ENCODE measurements at regions not wholly inside any gene's neighbourhood (a gene's known extent, or its start where the extent isn't known, plus 50 kb on each side); places are given as distances from the start of the nearest gene placed in this dataset.
A peak's percentile ranks its signal among the peaks of the same experiment; 100 is the strongest.
"Not testable (repeated sequence)": the region's sequence is repeated elsewhere in the genome, so short reads cannot be mapped to it uniquely, and the experiment has no call there.

- peaks cover 0 to 12% (median 4%) of the 10 kb centered on the region in 9 donors for H3K9me3 Mint-ChIP-seq
- DNase-seq = no peak
- H3K4me3 Mint-ChIP-seq = no peak overlapping the region
- H3K27me3 Mint-ChIP-seq = no peaks in the 10 kb centered on the region
- peaks cover 0 to 1% (median 0%) of the 10 kb centered on the region in 4 donors for H3K4me1 Mint-ChIP-seq
- no peak overlapping the region for H3K27ac Mint-ChIP-seq
- no peak for ATAC-seq
- peaks cover 10 to 29% (median 18%) of the 10 kb centered on the region in 3 donors for H3K36me3 Mint-ChIP-seq
- POLR2A ChIA-PET = no interaction called here
Observed at GRCh38 chrX:102784550-102784949, 64.0 kb downstream of the GPRASP3 start.

GRCh38 chrX:102787283-102787682 is 66.7 kb downstream of the GPRASP3 start:
- POLR2A ChIA-PET = no interaction called here
- H3K4me1 Mint-ChIP-seq = no peaks in the 10 kb centered on the region
- H3K9me3 Mint-ChIP-seq = peaks cover 0 to 19% (median 5%) of the 10 kb centered on the region in 9 donors
- DNase-seq (no peak), ATAC-seq (no peak)
- no peak overlapping the region for H3K4me3 Mint-ChIP-seq
- no peak overlapping the region for H3K27ac Mint-ChIP-seq
- H3K27me3 Mint-ChIP-seq = no peaks in the 10 kb centered on the region
- peaks cover 10 to 24% (median 18%) of the 10 kb centered on the region in 3 donors for H3K36me3 Mint-ChIP-seq

GRCh38 chrX:102808336-102808735 is 87.8 kb downstream of the GPRASP3 start:
- H3K27ac Mint-ChIP-seq = no peak overlapping the region
- H3K36me3 Mint-ChIP-seq = peaks cover 3 to 13% (median 7%) of the 10 kb centered on the region in 3 donors
- POLR2A ChIA-PET = no interaction called here
- no peak overlapping the region for H3K4me3 Mint-ChIP-seq
- H3K4me1 Mint-ChIP-seq = no peaks in the 10 kb centered on the region
- no peak for DNase-seq
- H3K27me3 Mint-ChIP-seq = no peaks in the 10 kb centered on the region
- ATAC-seq = no peak
- H3K9me3 Mint-ChIP-seq = peaks cover 0 to 4% (median 0%) of the 10 kb centered on the region in 9 donors

DNA sequence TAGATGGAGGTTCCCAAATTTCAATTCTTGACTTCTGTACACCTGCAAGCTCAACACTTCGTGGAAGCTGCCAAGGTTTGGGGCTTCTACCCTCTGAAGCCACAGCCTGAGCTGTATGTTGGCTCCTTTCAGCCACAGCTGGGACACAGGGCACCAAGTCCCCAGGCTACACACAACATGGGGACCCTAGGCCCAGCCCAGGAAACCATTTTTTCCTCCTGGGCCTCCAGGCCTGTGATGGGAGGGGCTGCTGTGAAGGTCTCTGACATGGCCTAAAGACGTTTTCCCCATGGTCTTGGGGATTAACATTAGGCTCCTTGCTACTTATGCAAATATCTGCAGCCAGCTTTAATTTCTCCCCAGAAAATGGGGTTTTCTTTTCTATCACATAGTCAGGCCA is 97.7 kb downstream of the GPRASP3 start:
- H3K9me3 Mint-ChIP-seq = peaks cover 0 to 25% (median 7%) of the 10 kb centered on the region in 9 donors
- H3K27ac Mint-ChIP-seq, ATAC-seq, H3K4me1 Mint-ChIP-seq, H3K27me3 Mint-ChIP-seq, DNase-seq, H3K4me3 Mint-ChIP-seq, POLR2A ChIA-PET: not testable (repeated sequence)
- H3K36me3 Mint-ChIP-seq = peaks cover 21 to 37% (median 30%) of the 10 kb centered on the region in 3 donors

DNA sequence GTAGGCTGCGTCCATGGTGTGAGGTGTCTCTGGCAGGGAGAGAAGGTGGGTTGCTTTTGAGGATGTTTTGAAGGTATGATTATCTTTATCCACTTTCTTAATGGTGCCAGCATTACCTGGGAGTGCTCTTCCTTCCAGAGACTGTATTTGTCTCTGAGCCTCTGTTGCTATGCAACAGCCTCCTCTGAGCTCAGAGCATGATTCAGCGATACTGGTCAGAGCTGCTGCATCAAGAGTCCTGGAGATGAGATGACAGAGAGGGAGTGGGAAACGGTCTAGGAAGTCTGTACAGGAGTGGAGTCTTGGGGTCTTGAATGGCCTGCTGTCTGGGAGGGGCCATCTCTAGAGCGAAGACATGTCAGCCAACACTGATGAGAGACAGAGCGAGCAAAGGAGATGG is 104.4 kb upstream of the RAB40AL start:
- no peak overlapping the region for H3K4me3 Mint-ChIP-seq
- H3K36me3 Mint-ChIP-seq = peaks cover 0 to 15% (median 4%) of the 10 kb centered on the region in 3 donors
- no peaks in the 10 kb centered on the region for H3K9me3 Mint-ChIP-seq
- ATAC-seq (no peak), DNase-seq (no peak)
- no peaks in the 10 kb centered on the region for H3K4me1 Mint-ChIP-seq
- POLR2A ChIA-PET = no interaction called here
- no peaks in the 10 kb centered on the region for H3K27me3 Mint-ChIP-seq
- peak overlapping the region in 1 of 10 donors; percentile 59 for H3K27ac Mint-ChIP-seq

- H3K9me3 Mint-ChIP-seq = no peaks in the 10 kb centered on the region
- POLR2A ChIA-PET = no interaction called here
- no peak for DNase-seq
- H3K27me3 Mint-ChIP-seq = no peaks in the 10 kb centered on the region
- ATAC-seq = no peak
- no peak overlapping the region for H3K4me3 Mint-ChIP-seq
- H3K36me3 Mint-ChIP-seq = peaks cover 0 to 15% (median 4%) of the 10 kb centered on the region in 3 donors
- no peaks in the 10 kb centered on the region for H3K4me1 Mint-ChIP-seq
- H3K27ac Mint-ChIP-seq = no peak overlapping the region
Observed at GRCh38 chrX:102833136-102833535, 103.9 kb upstream of the RAB40AL start.

DNA sequence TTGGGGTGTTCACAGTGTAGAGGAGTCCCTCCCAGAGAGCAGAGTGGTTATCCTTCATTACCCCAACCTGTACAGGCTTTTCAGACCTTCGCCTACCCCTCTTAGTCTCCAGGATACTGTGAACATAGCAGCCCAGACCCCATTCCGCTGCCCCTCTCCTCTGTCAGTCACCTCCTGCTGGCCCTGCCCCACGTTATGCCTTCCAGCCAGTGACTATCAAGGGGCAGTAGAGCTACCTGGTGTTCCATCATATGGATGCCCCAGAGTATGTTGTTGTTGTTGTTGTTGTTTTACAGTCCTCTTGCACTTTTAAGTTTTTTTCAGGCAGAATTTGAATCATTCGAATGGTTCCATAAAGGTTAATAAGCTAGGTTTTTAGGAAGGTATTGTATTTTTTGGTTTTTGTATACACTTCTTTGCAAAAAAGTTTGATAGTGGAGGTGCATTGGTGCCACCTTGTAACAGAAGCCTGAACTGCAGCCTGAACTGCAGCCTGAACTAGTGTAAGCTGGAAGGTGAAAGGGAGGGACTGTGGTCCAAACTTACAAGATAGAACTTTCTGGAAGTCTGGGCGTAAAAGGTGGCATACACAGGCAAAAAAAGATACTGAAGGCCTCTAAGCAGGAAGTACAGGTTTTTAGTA is 101.4 kb upstream of the RAB40AL start:
- Mint-ChIP-seq H3K9me3 (no peaks in the 10 kb centered on the region), H3K4me3 (no peak overlapping the region), H3K36me3 (peaks cover 2 to 7% (median 4%) of the 10 kb centered on the region in 3 donors), H3K4me1 (no peaks in the 10 kb centered on the region), H3K27ac (no peak overlapping the region), H3K27me3 (no peaks in the 10 kb centered on the region)
- POLR2A ChIA-PET = no interaction called here
- peak in 5 of 10 donors; percentile 2 to 15 (median 8) for DNase-seq
- no peak for ATAC-seq

- H3K36me3 Mint-ChIP-seq = peaks cover 2 to 7% (median 4%) of the 10 kb centered on the region in 3 donors
Observed at GRCh38 chrX:102837847-102838246, 99.2 kb upstream of the RAB40AL start.

DNA sequence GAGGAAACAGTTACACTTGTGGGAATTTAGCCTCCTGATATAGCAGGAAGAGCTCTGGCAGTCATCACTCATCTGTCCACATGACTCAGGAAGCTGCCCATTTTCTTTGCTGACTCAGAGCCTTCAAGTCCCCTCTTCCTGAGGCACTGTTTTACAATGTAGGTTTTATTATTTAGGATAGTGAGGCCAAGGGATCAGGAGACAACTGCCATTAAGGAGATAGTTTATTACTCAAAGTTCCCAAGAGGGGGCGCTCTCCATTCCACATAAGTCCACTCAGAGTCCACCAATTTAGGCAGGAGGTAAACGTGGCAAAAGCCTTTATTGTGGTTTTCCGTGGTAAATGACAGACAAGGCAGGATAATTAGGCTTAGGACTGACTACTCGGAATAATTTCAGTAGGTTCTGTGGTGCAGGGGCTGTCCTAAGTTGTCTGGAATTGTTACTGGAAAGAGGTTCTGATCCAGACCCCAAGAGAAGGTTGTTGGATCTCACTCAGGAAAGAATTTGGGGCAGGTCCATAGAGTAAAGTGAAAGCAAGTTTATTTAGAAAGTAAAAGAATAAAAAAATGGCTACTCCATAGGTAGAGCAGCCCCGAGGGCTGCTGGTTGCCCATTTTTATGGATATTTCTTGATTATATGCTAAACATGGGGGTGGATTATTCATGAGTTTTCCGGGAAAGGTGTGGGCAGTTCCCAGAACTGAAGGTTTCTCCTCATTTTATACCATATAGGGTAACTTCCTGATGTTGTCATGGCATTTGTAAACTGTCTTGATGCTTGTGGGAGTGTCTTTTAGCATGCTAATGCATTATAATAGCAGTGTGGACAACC is 96.0 kb upstream of the RAB40AL start:
- Mint-ChIP-seq H3K9me3 (no peaks in the 10 kb centered on the region), H3K4me1 (no peaks in the 10 kb centered on the region), H3K4me3 (no peak overlapping the region), H3K27ac (no peak overlapping the region), H3K36me3 (peaks cover 0 to 5% (median 4%) of the 10 kb centered on the region in 3 donors), H3K27me3 (no peaks in the 10 kb centered on the region)
- DNase-seq = no peak
- ATAC-seq = no peak
- POLR2A ChIA-PET = no interaction called here

More at GRCh38 chrX:102837847-102838246, 99.2 kb upstream of the RAB40AL start:
- no peak overlapping the region for H3K27ac Mint-ChIP-seq
- H3K27me3 Mint-ChIP-seq = no peaks in the 10 kb centered on the region
- no peaks in the 10 kb centered on the region for H3K4me1 Mint-ChIP-seq
- POLR2A ChIA-PET = no interaction called here
- ATAC-seq (no peak), DNase-seq (no peak)
- no peak overlapping the region for H3K4me3 Mint-ChIP-seq
- H3K9me3 Mint-ChIP-seq = no peaks in the 10 kb centered on the region

DNA sequence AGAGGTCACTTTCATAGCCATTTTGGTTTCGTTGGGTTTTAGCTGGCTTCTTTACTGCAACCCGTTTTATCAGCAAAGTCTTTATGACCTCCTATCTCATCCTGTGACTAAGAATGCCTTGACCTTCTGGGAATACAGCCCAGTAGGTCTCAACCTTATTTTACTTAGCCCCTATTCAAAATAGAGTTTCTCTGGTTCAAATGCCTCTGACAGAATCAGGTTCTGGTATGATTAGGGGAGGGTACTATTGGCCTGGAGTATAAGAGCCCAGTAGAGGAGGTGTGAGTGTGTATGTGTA is 95.4 kb upstream of the RAB40AL start:
- Mint-ChIP-seq H3K4me1 (no peaks in the 10 kb centered on the region), H3K36me3 (peaks cover 0 to 5% (median 4%) of the 10 kb centered on the region in 3 donors), H3K9me3 (no peaks in the 10 kb centered on the region), H3K4me3 (no peak overlapping the region), H3K27me3 (no peaks in the 10 kb centered on the region), H3K27ac (no peak overlapping the region)
- ATAC-seq (no peak), DNase-seq (no peak)
- POLR2A ChIA-PET = no interaction called here

DNA sequence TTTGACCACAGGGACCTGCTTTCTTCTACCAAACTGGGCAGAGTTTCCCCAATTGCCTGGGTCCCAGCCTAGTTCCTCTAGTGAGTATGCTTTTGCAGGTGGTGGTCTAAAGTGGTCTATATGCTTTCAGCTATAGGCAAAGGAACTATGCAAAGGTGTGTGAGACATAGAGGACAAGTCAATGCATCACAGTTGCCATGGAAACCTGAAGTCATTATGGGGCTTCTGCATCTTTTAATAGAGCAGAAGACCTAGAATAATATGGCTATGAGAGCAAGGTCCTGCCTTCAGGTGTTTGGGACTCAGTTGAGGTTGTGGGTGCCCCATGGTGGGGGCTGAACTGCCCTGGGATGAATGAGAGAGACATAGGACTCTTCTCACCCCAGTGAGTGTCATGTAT is 92.1 kb upstream of the RAB40AL start:
- no peak overlapping the region for H3K4me3 Mint-ChIP-seq
- ATAC-seq (no peak), DNase-seq (no peak)
- POLR2A ChIA-PET = no interaction called here
- peaks cover 0 to 11% (median 0%) of the 10 kb centered on the region in 3 donors for H3K36me3 Mint-ChIP-seq
- H3K27ac Mint-ChIP-seq = no peak overlapping the region
- no peaks in the 10 kb centered on the region for H3K27me3 Mint-ChIP-seq
- no peaks in the 10 kb centered on the region for H3K9me3 Mint-ChIP-seq
- no peaks in the 10 kb centered on the region for H3K4me1 Mint-ChIP-seq

DNA sequence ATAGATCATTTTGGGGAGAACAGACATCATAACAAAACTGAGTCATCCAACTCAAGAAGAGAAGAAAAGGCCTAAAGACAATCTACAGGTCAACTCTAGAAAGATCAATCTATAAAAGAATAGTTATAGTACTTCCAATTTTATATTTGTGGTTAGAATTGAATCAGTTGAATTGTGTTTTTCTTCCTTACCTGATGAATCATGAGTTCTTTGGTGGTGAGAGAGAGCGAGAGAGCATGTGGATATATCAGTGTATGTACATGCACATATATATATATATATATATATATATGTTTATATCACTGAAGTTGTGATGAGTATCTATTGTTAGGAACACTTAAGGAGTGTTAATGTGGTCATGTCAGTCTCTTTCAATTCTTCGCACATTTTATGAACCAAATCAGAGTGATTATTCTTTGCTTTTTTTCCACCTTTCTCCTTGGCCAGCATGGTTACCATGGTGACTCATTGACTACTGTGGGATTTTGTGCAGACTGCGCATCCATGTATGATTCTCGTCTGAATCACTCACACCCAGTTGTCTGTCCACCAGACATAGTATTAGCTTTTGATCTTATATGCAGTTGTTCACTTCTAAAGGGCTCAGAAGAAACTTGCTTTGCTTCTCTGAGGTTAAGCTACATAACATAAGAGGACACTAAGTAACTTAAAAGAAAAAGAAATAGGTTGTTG is 90.4 kb upstream of the RAB40AL start:
- Mint-ChIP-seq H3K9me3 (no peaks in the 10 kb centered on the region), H3K4me1 (no peaks in the 10 kb centered on the region), H3K27ac (no peak overlapping the region), H3K36me3 (peaks cover 0 to 12% (median 0%) of the 10 kb centered on the region in 3 donors), H3K27me3 (no peaks in the 10 kb centered on the region), H3K4me3 (no peak overlapping the region)
- POLR2A ChIA-PET = no interaction called here
- ATAC-seq = no peak
- DNase-seq = no peak

DNA sequence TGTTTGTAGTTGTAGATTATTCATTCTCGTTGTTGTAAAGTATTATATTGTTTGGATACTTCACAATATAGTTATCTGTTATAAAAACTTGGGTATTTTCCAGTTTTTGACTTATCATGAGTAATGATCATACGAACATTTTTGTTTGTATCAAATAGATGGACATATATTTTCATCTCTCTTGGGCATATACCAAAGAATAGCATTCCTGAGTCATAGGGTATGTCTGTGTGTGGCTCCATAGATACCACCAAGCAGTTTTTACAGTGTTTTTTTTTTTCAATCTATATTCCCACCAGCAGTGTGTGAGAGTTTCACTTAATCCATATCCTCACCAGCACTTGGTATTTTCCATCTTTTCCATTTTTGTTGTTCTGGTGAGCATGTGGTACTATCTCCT is 89.7 kb upstream of the RAB40AL start:
- no peak for ATAC-seq
- H3K36me3 Mint-ChIP-seq = peaks cover 0 to 12% (median 0%) of the 10 kb centered on the region in 3 donors
- H3K4me1 Mint-ChIP-seq = no peaks in the 10 kb centered on the region
- no peaks in the 10 kb centered on the region for H3K27me3 Mint-ChIP-seq
- no peak overlapping the region for H3K4me3 Mint-ChIP-seq
- H3K9me3 Mint-ChIP-seq = no peaks in the 10 kb centered on the region
- H3K27ac Mint-ChIP-seq = no peak overlapping the region
- POLR2A ChIA-PET = no interaction called here
- DNase-seq = no peak

All from naive thymus-derived CD8-positive, alpha-beta T cell (primary cell).